ENCODE measurements at regions not wholly inside any gene's neighbourhood (a gene's known extent, or its start where the extent isn't known, plus 50 kb on each side); places are given as distances from the start of the nearest gene placed in this dataset.

DNA sequence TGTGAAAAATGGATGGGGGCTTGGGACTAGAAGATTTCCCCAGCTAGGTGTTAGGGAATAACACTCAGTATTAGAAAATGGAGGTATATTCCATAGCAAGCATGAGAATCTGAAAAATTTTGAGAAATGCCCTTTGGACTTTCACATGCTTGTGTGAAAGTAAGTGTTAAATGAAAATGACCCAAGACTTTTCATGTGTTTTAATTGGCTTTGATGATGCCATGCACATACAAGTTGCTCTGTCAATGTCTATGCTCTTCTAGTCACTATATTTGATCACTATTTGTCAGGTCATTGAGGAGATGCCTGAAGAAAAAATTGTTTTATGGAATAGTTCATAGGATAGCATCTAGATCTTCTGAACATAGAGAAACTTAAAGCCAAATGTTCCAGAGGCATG is 147.6 kb downstream of the SH2D1A start:
- TF ChIP-seq, protein P1, sequence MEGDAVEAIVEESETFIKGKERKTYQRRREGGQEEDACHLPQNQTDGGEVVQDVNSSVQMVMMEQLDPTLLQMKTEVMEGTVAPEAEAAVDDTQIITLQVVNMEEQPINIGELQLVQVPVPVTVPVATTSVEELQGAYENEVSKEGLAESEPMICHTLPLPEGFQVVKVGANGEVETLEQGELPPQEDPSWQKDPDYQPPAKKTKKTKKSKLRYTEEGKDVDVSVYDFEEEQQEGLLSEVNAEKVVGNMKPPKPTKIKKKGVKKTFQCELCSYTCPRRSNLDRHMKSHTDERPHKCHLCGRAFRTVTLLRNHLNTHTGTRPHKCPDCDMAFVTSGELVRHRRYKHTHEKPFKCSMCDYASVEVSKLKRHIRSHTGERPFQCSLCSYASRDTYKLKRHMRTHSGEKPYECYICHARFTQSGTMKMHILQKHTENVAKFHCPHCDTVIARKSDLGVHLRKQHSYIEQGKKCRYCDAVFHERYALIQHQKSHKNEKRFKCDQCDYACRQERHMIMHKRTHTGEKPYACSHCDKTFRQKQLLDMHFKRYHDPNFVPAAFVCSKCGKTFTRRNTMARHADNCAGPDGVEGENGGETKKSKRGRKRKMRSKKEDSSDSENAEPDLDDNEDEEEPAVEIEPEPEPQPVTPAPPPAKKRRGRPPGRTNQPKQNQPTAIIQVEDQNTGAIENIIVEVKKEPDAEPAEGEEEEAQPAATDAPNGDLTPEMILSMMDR (IDR thresholded peaks at IDR 0.05; ENCODE audit: control extremely low read depth, extremely low read depth, low read depth, missing control alignments), result no peak

GRCh38 chrX:124497386-124497785 is 151.0 kb downstream of the SH2D1A start:
- ChIA-PET POLR2A (no interaction called here), CTCF (no interaction called here)
- TF ChIP-seq, protein P1 (IDR thresholded peaks at IDR 0.05; ENCODE audit: control extremely low read depth, extremely low read depth, low read depth, missing control alignments), result no peak
- no peak for DNase-seq (ENCODE audit: extremely low spot score)

More for the DNA sequence above, 147.6 kb downstream of the SH2D1A start:
- ChIA-PET POLR2A (no interaction called here), CTCF (no interaction called here)
- DNase-seq (ENCODE audit: extremely low spot score), result no peak

- DNase-seq (ENCODE audit: extremely low spot score), result no peak
- ChIA-PET CTCF (no interaction called here), POLR2A (no interaction called here)
- TF ChIP-seq, protein P1 (IDR thresholded peaks at IDR 0.05; ENCODE audit: control extremely low read depth, extremely low read depth, low read depth, missing control alignments), result no peak
These were observed 155.2 kb downstream of the SH2D1A start for GRCh38 chrX:124501586-124501985.

DNA sequence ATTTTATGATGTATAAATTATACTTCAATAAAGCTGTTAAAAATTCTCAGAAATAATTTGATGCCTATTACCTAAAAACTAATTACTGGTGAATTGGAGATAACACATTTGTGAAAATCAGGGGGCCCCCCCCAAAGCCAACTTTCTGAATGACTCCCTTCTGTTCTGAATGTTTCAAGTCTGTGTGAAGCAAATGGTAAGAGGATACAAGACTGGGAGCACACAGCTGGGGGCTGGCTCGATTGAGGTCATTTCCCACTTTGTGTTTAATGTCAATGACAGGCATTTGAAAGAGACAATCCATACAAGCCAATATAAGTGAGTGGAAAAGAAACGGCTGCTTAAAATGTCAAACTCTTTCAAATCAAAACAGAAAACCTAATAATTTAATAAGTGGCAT is 155.8 kb downstream of the SH2D1A start:
- ChIA-PET POLR2A (no interaction called here), CTCF (no interaction called here)
- no peak for DNase-seq (ENCODE audit: extremely low spot score)
- TF ChIP-seq, protein P1 (IDR thresholded peaks at IDR 0.05; ENCODE audit: control extremely low read depth, extremely low read depth, low read depth, missing control alignments), result no peak

GRCh38 chrX:124502599-124502998 is 156.2 kb downstream of the SH2D1A start:
- ChIA-PET POLR2A (no interaction called here), CTCF (no interaction called here)
- DNase-seq (ENCODE audit: extremely low spot score), result no peak
- TF ChIP-seq, protein P1 (IDR thresholded peaks at IDR 0.05; ENCODE audit: control extremely low read depth, extremely low read depth, low read depth, missing control alignments), result no peak

DNA sequence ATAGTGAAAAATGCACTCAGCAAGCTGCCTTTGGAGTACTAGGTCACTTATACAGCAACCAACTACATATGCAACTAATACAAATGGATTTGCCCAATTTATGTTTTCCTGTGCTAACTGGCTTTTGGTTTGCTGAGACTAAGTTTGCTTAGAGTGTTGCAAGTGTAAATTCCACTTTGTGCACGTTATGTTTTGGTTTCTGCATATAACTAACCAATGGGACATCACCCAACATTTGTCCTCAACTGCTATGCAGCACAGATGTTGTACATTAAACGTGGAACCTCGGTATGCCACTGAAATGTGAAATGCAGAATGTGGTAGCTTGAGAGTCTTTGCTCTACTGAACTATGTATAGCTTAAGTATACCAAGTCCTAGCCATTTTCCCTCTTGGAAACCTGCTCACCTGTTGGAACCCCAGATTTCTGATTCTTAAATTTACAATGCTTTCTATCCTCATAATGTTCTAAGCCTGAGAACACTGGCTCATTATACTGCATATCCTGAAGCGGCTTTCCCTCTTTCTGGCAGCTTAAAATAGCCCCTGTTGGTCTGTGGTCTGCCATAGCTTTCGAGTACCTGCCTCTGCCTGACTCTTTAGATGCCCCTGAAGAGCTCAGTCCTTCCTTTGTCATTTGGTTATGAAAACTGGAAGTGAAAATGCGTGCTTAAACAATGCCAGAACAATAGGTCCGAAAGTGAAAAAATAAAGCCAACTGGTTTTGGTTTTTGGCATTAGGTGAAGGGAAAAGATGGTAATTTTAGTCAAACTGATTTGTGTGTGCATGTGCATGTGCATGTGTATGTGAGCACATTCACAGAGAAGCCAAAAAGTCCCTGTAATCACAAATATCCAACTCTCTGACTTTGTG is 158.0 kb downstream of the SH2D1A start:
- DNase-seq (ENCODE audit: extremely low spot score), result no peak
- ChIA-PET CTCF (interaction anchor here (0.6 kb wide), 1 partner anchor 11 kb away, joined by 3 read pairs; no protein-coding TSS in a partner anchor), POLR2A (no interaction called here)
- TF ChIP-seq, protein P1 (IDR thresholded peaks at IDR 0.05; ENCODE audit: control extremely low read depth, extremely low read depth, low read depth, missing control alignments), result no peak

Measured in GM10248 (cell line).